Peyer's patch (tissue), 4 donors: ENCODE measurements at regions not wholly inside any gene's neighbourhood (a gene's known extent, or its start where the extent isn't known, plus 50 kb on each side); places are given as distances from the start of the nearest gene placed in this dataset.

ENCODE experiments used
- DNase-seq, 3 donors: peaks; one replicate each; pipeline ENCODE4 v3.0.0-alpha.2; 2017 to 2019
- H3K27ac ChIP-seq, 4 donors: fragments of 200-600 bp; sonication (generic); one replicate each; pipeline ENCODE4 v1.5.1; 2016 to 2019
- H3K27me3 ChIP-seq, 2 donors: fragments of 200-600 bp; sonication (generic); one replicate each; pipeline ENCODE4 v1.5.1; 2019
- H3K36me3 ChIP-seq, 3 donors: fragments of 200-600 bp; sonication (generic); one replicate each; pipeline ENCODE4 v1.5.1; 2016 to 2019
- H3K4me1 ChIP-seq, 4 donors: fragments of 200-600 bp; sonication (generic); one replicate each; pipeline ENCODE4 v1.5.1; 2016 to 2019
- H3K4me3 ChIP-seq, 4 donors: fragments of 200-600 bp; sonication (generic); 1 replicate in 3 of 4; 2 replicates in 1 of 4; pipeline ENCODE4 v1.5.1; 2016 to 2019; ENCODE audit warnings: mild to moderate bottlenecking in 1 of 4
- H3K9me3 ChIP-seq, 4 donors: fragments of 200-600 bp; sonication (generic); one replicate each; pipeline ENCODE4 v1.5.1; 2016 to 2019; ENCODE audit warnings: mild to moderate bottlenecking in 1 of 4
- CTCF ChIP-seq, 6 experiments: fragments of 450-650 bp in 4 of 6; fragments of 200-600 bp in 2 of 6; sonication (generic) in 1 of 6; IDR thresholded peaks; one replicate each; pipeline ENCODE4 v1.5.1; 2017 to 2019; ENCODE audit warnings: antibody characterized with exemption in 6 of 6, mild to moderate bottlenecking in 3 of 6, moderate library complexity in 1 of 6
- POLR2A ChIP-seq, 2 donors: fragments of 450-650 bp; IDR thresholded peaks; one replicate each; pipeline ENCODE4 v1.5.1; 2017; ENCODE audit warnings: antibody characterized with exemption in 2 of 2, mild to moderate bottlenecking in 2 of 2, moderate library complexity in 2 of 2

GRCh38 chr12:77486872-77487271 lies 343.8 kb upstream of the NAV3 start:
- Histone ChIP-seq H3K4me1 (no peaks in the 10 kb centered on the region), H3K9me3 (no peaks in the 10 kb centered on the region), H3K27ac (no peak overlapping the region), H3K36me3 (no peaks in the 10 kb centered on the region), H3K4me3 (no peak overlapping the region), H3K27me3 (no peaks in the 10 kb centered on the region)
- no peak for DNase-seq
- TF ChIP-seq CTCF (IDR thresholded peaks at IDR 0.05), result no peak
- no peak for TF ChIP-seq POLR2A (IDR thresholded peaks at IDR 0.05)

- Histone ChIP-seq H3K9me3 (no peaks in the 10 kb centered on the region), H3K27ac (no peak overlapping the region), H3K4me1 (no peaks in the 10 kb centered on the region), H3K36me3 (no peaks in the 10 kb centered on the region), H3K27me3 (no peaks in the 10 kb centered on the region), H3K4me3 (no peak overlapping the region)
- DNase-seq, result no peak
- no peak for TF ChIP-seq CTCF (IDR thresholded peaks at IDR 0.05)
- TF ChIP-seq POLR2A (IDR thresholded peaks at IDR 0.05), result no peak
These were observed 344.5 kb upstream of the NAV3 start for GRCh38 chr12:77485961-77486854.

GRCh38 chr12:77481687-77482086 lies 349.0 kb upstream of the NAV3 start:
- no peaks in the 10 kb centered on the region for H3K36me3 ChIP-seq
- TF ChIP-seq CTCF (IDR thresholded peaks at IDR 0.05), result no peak
- no peak for TF ChIP-seq POLR2A (IDR thresholded peaks at IDR 0.05)
- H3K9me3 ChIP-seq, result no peaks in the 10 kb centered on the region
- no peaks in the 10 kb centered on the region for H3K27me3 ChIP-seq
- no peak for DNase-seq
- H3K4me1 ChIP-seq, result no peaks in the 10 kb centered on the region
- no peak overlapping the region for H3K27ac ChIP-seq
- H3K4me3 ChIP-seq, result no peak overlapping the region

GRCh38 chr12:77477907-77478533 lies 352.7 kb upstream of the NAV3 start:
- Histone ChIP-seq H3K27ac (no peak overlapping the region), H3K4me3 (no peak overlapping the region), H3K9me3 (no peaks in the 10 kb centered on the region), H3K4me1 (no peaks in the 10 kb centered on the region), H3K36me3 (no peaks in the 10 kb centered on the region), H3K27me3 (no peaks in the 10 kb centered on the region)
- no peak for DNase-seq
- TF ChIP-seq CTCF (IDR thresholded peaks at IDR 0.05) (no peak), POLR2A (IDR thresholded peaks at IDR 0.05) (no peak)

- Histone ChIP-seq H3K9me3 (no peaks in the 10 kb centered on the region), H3K27ac (no peak overlapping the region), H3K27me3 (no peaks in the 10 kb centered on the region), H3K36me3 (no peaks in the 10 kb centered on the region), H3K4me1 (no peaks in the 10 kb centered on the region), H3K4me3 (no peak overlapping the region)
- TF ChIP-seq POLR2A (IDR thresholded peaks at IDR 0.05) (no peak), CTCF (IDR thresholded peaks at IDR 0.05) (no peak)
- DNase-seq, result no peak
These were observed 358.9 kb upstream of the NAV3 start for GRCh38 chr12:77471801-77472200.
